Hepatocyte (in vitro differentiated cells): ENCODE measurements at regions not wholly inside any gene's neighbourhood (a gene's known extent, or its start where the extent isn't known, plus 50 kb on each side); places are given as distances from the start of the nearest gene placed in this dataset.
A peak's percentile ranks its signal among the peaks of the same experiment; 100 is the strongest.

Experiments used
- DNase-seq: peaks from one replicate; pipeline ENCODE4 v3.0.0-alpha.2; 2016; ENCODE audit warnings: low spot score
- H2AFZ ChIP-seq: fragments of 200-600 bp; sonication (generic); 2 replicates; pipeline ENCODE4 v1.6.0; 2016; ENCODE audit warnings: antibody characterized with exemption, mild to moderate bottlenecking
- H3K27ac ChIP-seq: fragments of 200-600 bp; sonication (generic); 2 replicates; pipeline ENCODE4 v1.5.1; 2016; ENCODE audit warnings: mild to moderate bottlenecking
- H3K27me3 ChIP-seq: fragments of 200-600 bp; sonication (generic); 2 replicates; pipeline ENCODE4 v1.6.1; 2016
- H3K36me3 ChIP-seq: fragments of 200-600 bp; sonication (generic); replicated peaks from 2 replicates; pipeline ENCODE4 v1.5.1; 2016; ENCODE audit warnings: low read depth; ENCODE audit not compliant: insufficient read depth
- H3K4me1 ChIP-seq: fragments of 200-600 bp; sonication (generic); 2 replicates; pipeline ENCODE4 v1.5.1; 2016; ENCODE audit warnings: mild to moderate bottlenecking, moderate library complexity; ENCODE audit not compliant: insufficient read depth
- H3K4me2 ChIP-seq: fragments of 200-600 bp; sonication (generic); 2 replicates; pipeline ENCODE4 v1.6.0; 2016
- H3K4me3 ChIP-seq: fragments of 200-600 bp; sonication (generic); 2 replicates; pipeline ENCODE4 v1.5.1; 2016; ENCODE audit warnings: mild to moderate bottlenecking
- H3K79me2 ChIP-seq: fragments of 200-600 bp; sonication (generic); 2 replicates; pipeline ENCODE4 v1.6.0; 2017; ENCODE audit warnings: mild to moderate bottlenecking
- H3K9me2 ChIP-seq: fragments of 200-600 bp; sonication (generic); replicated peaks from 2 replicates; pipeline ENCODE4 v1.6.0; 2017; ENCODE audit warnings: mild to moderate bottlenecking; ENCODE audit not compliant: insufficient read depth
- H3K9me3 ChIP-seq: fragments of 200-600 bp; sonication (generic); 2 replicates; pipeline ENCODE4 v1.5.1; 2016; ENCODE audit warnings: low read depth, mild to moderate bottlenecking
- H4K20me1 ChIP-seq: fragments of 200-600 bp; sonication (generic); 2 replicates; pipeline ENCODE4 v1.6.0; 2016; ENCODE audit warnings: mild to moderate bottlenecking; ENCODE audit not compliant: insufficient read depth, poor library complexity, severe bottlenecking
- CTCF ChIP-seq: fragments of 200-600 bp; sonication (generic); IDR thresholded peaks from 2 replicates; pipeline ENCODE4 v1.5.1; 2016; ENCODE audit warnings: antibody characterized with exemption, mild to moderate bottlenecking; ENCODE audit not compliant: poor library complexity
- EZH2 ChIP-seq: fragments of 200-600 bp; sonication (generic); IDR thresholded peaks from 2 replicates; pipeline ENCODE4 v1.6.1; 2016; ENCODE audit warnings: antibody characterized with exemption, mild to moderate bottlenecking, borderline replicate concordance
- EZH2phosphoT487 ChIP-seq: fragments of 200-600 bp; sonication (generic); IDR thresholded peaks from one replicate; pipeline ENCODE4 v1.6.1; 2018; ENCODE audit warnings: antibody characterized with exemption, mild to moderate bottlenecking, low read depth, moderate library complexity; ENCODE audit not compliant: unreplicated experiment, severe bottlenecking
- WGBS: methylation state at CpG from one replicate; pipeline ENCODE4 v1.1.6; 2016; ENCODE audit warnings: low lambda C conversion rate; ENCODE audit errors: missing lambda C conversion rate; 5-methylcytosine and 5-hydroxymethylcytosine counted together

- Histone ChIP-seq H3K4me2 (no peak overlapping the region), H3K27me3 (no peaks in the 10 kb centered on the region)
Observed at GRCh38 chr3:15873415-15873814, 75.6 kb upstream of the ANKRD28 start.

DNA sequence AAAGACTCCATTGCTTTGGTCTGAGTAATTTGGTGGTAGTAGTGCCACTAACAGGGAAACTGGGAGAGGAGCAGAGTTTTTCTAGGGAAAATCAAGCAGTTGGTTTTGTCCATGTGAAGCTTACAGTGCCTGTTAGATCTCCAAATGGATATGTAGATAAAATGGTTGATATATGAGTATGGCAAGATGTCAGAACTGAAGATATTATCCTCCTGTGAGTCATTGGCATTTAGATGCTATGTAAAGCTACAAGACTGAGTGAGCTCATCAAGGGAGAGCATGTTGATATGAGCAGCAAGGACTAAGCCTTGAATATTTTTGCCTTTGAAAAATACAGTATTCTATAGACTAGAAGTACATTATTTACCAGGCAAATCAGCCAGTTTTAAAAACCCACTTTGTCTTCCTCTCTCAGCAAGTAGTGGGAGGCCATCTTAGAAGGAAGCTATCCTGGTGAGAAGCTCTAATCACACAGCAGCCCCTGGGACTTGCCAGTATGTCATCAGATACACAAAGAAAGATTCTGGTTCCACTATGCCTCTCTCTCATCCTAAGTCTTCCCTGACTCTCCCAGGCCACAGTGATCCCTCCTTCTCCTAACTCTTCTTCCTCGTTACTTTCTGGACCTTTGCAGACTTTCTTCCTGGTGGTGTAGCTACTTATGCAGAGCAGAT is 77.4 kb upstream of the ANKRD28 start:
- H3K36me3 ChIP-seq = no peaks in the 10 kb centered on the region
- WGBS = 42% methylated on average over 1 of the region's 1 CpG
- no peak overlapping the region for H2AFZ ChIP-seq
- TF ChIP-seq CTCF = no peak
- TF ChIP-seq EZH2 = no peak
- TF ChIP-seq EZH2phosphoT487 = no peak
- H3K4me3 ChIP-seq = no peak overlapping the region
- H3K4me1 ChIP-seq = no peaks in the 10 kb centered on the region
- H4K20me1 ChIP-seq = no peaks in the 10 kb centered on the region
- no peaks in the 10 kb centered on the region for H3K79me2 ChIP-seq
- DNase-seq = peak; percentile 9
- H3K27me3 ChIP-seq = no peaks in the 10 kb centered on the region
- peak overlapping the region; percentile 5 for H3K27ac ChIP-seq
- no peak overlapping the region for H3K4me2 ChIP-seq
- H3K9me3 ChIP-seq = no peaks in the 10 kb centered on the region
- H3K9me2 ChIP-seq = no peaks in the 10 kb centered on the region

More at GRCh38 chr3:15873415-15873814, 75.6 kb upstream of the ANKRD28 start:
- H3K27ac ChIP-seq = no peak overlapping the region
- no peaks in the 10 kb centered on the region for H3K36me3 ChIP-seq
- H3K9me2 ChIP-seq = no peaks in the 10 kb centered on the region
- no peak overlapping the region for H2AFZ ChIP-seq
- TF ChIP-seq EZH2 = no peak
- no peak for TF ChIP-seq CTCF
- TF ChIP-seq EZH2phosphoT487 = no peak
- DNase-seq = no peak
- no peaks in the 10 kb centered on the region for H3K79me2 ChIP-seq
- WGBS = 62% methylated on average over 4 of the region's 4 CpGs
- H3K4me1 ChIP-seq = no peaks in the 10 kb centered on the region
- H4K20me1 ChIP-seq = no peaks in the 10 kb centered on the region
- no peaks in the 10 kb centered on the region for H3K9me3 ChIP-seq
- H3K4me3 ChIP-seq = no peak overlapping the region

DNA sequence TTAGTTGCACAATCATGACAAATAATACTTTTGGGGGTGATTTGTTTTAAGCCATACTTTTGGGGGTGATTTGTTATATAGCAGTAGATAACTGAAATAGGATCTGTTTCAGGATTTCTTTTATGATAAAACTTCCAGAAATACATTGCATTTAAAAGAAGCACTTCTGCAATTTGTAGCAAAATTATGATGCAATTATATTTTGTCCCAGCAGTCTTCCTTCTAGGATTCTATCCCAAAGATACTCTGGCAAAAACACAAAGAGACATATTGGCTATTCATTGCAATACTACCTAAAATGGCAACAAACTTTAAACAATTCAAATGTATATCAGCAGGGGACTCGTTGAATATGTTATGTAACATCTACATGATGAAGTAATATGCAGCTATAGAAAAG is 78.9 kb upstream of the ANKRD28 start:
- no peak overlapping the region for H3K4me2 ChIP-seq
- H3K79me2 ChIP-seq = no peaks in the 10 kb centered on the region
- no peak overlapping the region for H3K4me3 ChIP-seq
- H3K9me2 ChIP-seq = no peaks in the 10 kb centered on the region
- no peaks in the 10 kb centered on the region for H3K27me3 ChIP-seq
- no peak overlapping the region for H3K27ac ChIP-seq
- no peak for DNase-seq
- no peak for TF ChIP-seq CTCF
- TF ChIP-seq EZH2phosphoT487 = no peak
- no peak for TF ChIP-seq EZH2
- 96% methylated on average over 1 of the region's 1 CpG for WGBS
- no peaks in the 10 kb centered on the region for H3K4me1 ChIP-seq
- H2AFZ ChIP-seq = no peak overlapping the region
- no peaks in the 10 kb centered on the region for H4K20me1 ChIP-seq
- H3K9me3 ChIP-seq = no peaks in the 10 kb centered on the region
- H3K36me3 ChIP-seq = no peaks in the 10 kb centered on the region
